Panc1 (cell line): ENCODE measurements at regions not wholly inside any gene's neighbourhood (a gene's known extent, or its start where the extent isn't known, plus 50 kb on each side); places are given as distances from the start of the nearest gene placed in this dataset.

Experiments
- CTCF ChIP-seq: fragments of 450-650 bp; IDR thresholded peaks from 2 replicates; pipeline ENCODE4 v1.5.1; 2017; ENCODE audit warnings: mild to moderate bottlenecking
- POLR2AphosphoS5 ChIP-seq: IDR thresholded peaks from 2 replicates; pipeline ENCODE4 v1.6.1; 2012; ENCODE audit warnings: mild to moderate bottlenecking, low read depth, low read length, moderate library complexity
- REST ChIP-seq, 2 experiments: IDR thresholded peaks; 2 replicates each; pipeline ENCODE4 v1.6.1; 2011 to 2012; ENCODE audit warnings: low read depth in 2 of 2, control low read depth in 1 of 2, low read length in 1 of 2, mild to moderate bottlenecking in 1 of 2, moderate library complexity in 1 of 2; ENCODE audit not compliant: insufficient read depth in 1 of 2
- SIN3A ChIP-seq: IDR thresholded peaks from 2 replicates; pipeline ENCODE4 v1.6.1; 2012; ENCODE audit warnings: low read depth, mild to moderate bottlenecking, low read length, moderate library complexity, borderline replicate concordance; ENCODE audit not compliant: insufficient read depth

- TF ChIP-seq CTCF (no peak), POLR2AphosphoS5 (no peak), SIN3A (no peak), REST (IDR thresholded peaks at IDR 0.05; ENCODE audit: insufficient read depth in 1 of 2, low read depth in 2 of 2, low read length in 1 of 2) (no peak)
Measured at GRCh38 chr1:116289193-116289592, 83.9 kb upstream of the ATP1A1 start.
